Choroid plexus epithelial cell (primary cell): ENCODE measurements at regions not wholly inside any gene's neighbourhood (a gene's known extent, or its start where the extent isn't known, plus 50 kb on each side); places are given as distances from the start of the nearest gene placed in this dataset.

Source experiments
- DNase-seq: peaks from one replicate; pipeline ENCODE4 v3.0.0-alpha.2; 2010; ENCODE audit warnings: low read depth
- H3K4me3 ChIP-seq: 2 replicates; pipeline ENCODE4 v1.5.1; 2011; ENCODE audit warnings: low read depth, mild to moderate bottlenecking, control low read depth, low read length, moderate library complexity
- TF ChIP-seq, protein P1 (sequence below): conservative IDR thresholded peaks from 2 replicates; pipeline ENCODE4 v1.5.1; 2011; ENCODE audit warnings: low read depth, mild to moderate bottlenecking, control low read depth, inconsistent platforms, low read length, moderate library complexity

DNA sequence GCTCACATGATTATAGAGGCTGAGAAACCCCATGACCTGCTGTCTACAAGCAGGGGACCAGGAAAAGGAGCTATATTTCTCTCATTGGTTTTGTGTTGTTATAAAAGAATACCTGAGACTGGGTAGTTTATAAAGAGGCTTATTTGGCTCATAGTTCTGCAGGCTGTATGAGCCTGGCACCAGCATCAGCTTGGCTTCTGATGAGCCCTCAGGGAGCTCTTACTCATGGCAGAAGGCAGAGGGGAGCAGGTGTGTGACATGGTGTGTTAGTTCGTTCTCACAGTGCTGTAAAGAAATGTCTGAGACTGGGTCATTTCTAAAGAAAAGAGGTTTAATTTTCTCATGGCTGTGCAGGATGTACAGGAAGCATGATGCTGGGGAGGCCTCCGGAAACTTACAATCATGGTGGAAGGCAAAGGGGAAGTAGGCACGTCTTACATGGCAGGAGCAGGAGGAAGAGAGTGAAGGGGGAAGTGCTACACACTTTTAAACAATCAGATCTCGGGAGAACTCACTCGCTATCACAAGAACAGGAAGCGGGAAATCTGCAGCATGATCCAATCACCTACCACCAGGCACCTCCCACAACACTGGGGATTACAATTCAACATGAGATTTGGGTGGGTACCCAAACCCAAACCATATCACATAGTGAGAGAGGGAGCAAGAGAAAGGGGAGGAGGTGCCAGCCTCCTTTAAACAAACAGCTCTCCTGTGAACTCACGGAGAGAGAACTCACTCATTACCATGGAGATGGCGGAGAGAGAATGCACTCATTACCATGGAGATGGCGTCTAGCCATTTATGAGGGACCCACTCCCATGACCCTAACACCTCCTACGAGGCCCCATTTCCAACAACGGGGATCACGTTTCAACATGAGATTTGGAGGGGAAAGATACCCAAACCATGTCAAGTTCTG lies 133.4 kb downstream of the JCAD start:
- DNase-seq, result no peak
- no peak overlapping the region for H3K4me3 ChIP-seq
- TF ChIP-seq, protein P1, sequence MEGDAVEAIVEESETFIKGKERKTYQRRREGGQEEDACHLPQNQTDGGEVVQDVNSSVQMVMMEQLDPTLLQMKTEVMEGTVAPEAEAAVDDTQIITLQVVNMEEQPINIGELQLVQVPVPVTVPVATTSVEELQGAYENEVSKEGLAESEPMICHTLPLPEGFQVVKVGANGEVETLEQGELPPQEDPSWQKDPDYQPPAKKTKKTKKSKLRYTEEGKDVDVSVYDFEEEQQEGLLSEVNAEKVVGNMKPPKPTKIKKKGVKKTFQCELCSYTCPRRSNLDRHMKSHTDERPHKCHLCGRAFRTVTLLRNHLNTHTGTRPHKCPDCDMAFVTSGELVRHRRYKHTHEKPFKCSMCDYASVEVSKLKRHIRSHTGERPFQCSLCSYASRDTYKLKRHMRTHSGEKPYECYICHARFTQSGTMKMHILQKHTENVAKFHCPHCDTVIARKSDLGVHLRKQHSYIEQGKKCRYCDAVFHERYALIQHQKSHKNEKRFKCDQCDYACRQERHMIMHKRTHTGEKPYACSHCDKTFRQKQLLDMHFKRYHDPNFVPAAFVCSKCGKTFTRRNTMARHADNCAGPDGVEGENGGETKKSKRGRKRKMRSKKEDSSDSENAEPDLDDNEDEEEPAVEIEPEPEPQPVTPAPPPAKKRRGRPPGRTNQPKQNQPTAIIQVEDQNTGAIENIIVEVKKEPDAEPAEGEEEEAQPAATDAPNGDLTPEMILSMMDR, result no peak

DNA sequence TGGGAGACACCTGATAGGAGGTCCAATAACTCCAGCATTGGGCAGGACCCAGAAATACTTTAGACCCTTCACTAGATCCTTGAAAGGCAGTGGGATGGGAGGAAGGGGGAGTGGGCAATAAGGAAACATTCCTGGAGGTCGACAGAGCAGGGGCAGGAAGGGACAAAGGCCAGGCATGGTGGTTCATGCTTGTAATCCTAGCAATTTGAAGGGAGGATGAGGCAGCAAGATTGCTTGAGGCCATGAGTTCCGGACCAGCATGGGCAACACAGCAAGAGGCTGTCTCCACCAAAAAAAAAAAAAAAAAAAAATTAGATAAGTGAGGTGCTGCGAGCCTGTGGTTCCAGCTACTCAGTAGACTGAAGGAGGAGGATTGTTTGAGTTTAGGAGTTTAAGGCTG lies 134.9 kb downstream of the JCAD start:
- DNase-seq, result no peak
- no peak overlapping the region for H3K4me3 ChIP-seq
- TF ChIP-seq, protein P1, result no peak

- no peak overlapping the region for H3K4me3 ChIP-seq
- TF ChIP-seq, protein P1, result no peak
- DNase-seq, result no peak
Observed at GRCh38 chr10:29923416-29923965, 135.9 kb downstream of the JCAD start.

GRCh38 chr10:29922892-29923291 lies 136.5 kb downstream of the JCAD start:
- no peak for DNase-seq
- TF ChIP-seq, protein P1, result no peak
- no peak overlapping the region for H3K4me3 ChIP-seq

DNA sequence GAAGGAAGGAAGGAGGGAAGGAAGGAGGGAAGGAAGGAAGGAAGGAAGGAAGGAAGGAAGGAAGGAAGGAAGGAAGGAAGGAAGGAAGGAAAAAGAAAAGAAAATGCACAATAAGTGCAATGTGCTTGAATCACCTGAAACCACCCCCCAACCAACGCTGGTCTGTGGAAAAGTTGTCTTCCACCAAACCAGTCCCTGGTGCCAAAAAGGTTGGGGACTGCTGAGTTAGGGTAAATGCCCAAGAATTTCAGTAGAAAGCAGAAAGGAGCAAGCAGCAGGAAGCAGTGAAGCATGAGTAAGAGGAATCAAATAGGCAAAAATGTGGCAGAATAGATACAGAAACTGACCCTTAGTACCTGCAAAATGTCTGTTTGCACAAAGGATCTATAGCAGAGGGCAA lies 137.2 kb downstream of the JCAD start:
- TF ChIP-seq, protein P1, result no peak
- no peak overlapping the region for H3K4me3 ChIP-seq
- DNase-seq, result no peak

- H3K4me3 ChIP-seq, result no peak overlapping the region
- TF ChIP-seq, protein P1, result no peak
- no peak for DNase-seq
Observed at GRCh38 chr10:29921071-29921446, 138.3 kb downstream of the JCAD start.

DNA sequence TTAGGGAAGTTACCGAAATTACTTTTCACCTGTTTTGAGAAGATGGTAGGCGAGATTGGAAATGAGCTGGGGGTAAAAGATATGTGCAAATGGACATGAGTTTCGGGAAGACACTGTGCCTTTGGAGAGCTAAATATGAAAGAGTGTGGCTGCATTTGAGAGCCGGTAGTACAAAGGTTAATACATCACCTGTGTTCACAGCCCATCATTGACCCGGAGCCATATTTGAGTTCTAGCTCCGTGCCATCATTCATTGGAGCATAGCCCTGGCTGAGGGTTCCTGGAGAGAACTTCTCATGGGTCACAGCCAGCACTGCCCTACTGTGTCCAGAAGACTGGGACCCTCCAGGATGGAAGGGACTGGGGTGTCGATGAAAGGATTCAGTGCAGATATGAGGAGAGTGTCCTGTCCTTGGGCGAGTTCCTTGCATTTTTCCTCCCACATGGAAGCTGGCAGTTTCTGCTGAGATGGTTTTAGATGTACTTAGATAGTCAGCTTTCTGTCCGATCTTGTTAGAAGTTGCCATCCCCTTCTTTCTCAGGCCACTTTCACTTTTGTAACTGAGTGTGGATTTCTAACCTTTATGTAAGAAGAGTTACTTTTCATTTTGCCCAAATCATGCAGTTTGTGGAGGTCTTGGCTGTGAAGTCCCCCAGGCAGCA lies 138.8 kb downstream of the JCAD start:
- TF ChIP-seq, protein P1, result no peak
- no peak for DNase-seq
- H3K4me3 ChIP-seq, result no peak overlapping the region
